ENCODE measurements at regions not wholly inside any gene's neighbourhood (a gene's known extent, or its start where the extent isn't known, plus 50 kb on each side); places are given as distances from the start of the nearest gene placed in this dataset.

DNA sequence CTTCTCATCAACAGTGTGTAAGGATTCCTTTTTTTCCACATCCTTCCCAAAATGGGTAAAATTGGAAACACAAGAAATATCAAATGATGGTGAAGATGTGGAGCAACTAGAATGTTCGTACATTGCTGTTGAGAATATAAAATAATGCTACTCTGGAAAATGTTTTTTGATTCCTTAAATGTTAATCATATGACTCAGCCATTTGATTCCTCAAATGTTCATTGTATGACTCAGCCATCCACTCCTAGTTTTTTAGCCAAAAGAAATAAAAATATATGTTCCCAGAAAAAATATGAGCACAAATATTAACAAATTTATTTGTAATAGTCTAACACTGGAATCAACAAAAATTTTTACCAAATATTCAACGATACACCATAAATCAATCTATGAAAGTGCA, 1108.6 kb downstream of the LRFN5 start:
- no peak for ATAC-seq
- TF ChIP-seq RARB (CRISPR knock-in tag; IDR thresholded peaks at IDR 0.05) (no peak), ZNF565 (CRISPR knock-in tag; conservative IDR thresholded peaks at IDR 0.05; ENCODE audit: low read depth) (no peak), ZNF70 (CRISPR knock-in tag; IDR thresholded peaks at IDR 0.05) (no peak), TCF4 (CRISPR knock-in tag; IDR thresholded peaks at IDR 0.05; ENCODE audit: borderline replicate concordance) (no peak), PPARA (CRISPR knock-in tag; IDR thresholded peaks at IDR 0.05; ENCODE audit: borderline replicate concordance) (no peak), SNAI2 (CRISPR knock-in tag; IDR thresholded peaks at IDR 0.05) (no peak), CSDC2 (CRISPR knock-in tag; IDR thresholded peaks at IDR 0.05) (no peak), BACH2 (CRISPR knock-in tag; IDR thresholded peaks at IDR 0.05; ENCODE audit: borderline replicate concordance) (no peak), OSR1 (CRISPR knock-in tag; IDR thresholded peaks at IDR 0.05) (no peak), ISL1 (CRISPR knock-in tag; IDR thresholded peaks at IDR 0.05) (no peak), ARNTL (CRISPR knock-in tag; IDR thresholded peaks at IDR 0.05; ENCODE audit: borderline replicate concordance, low read depth) (no peak)
- TF ChIP-seq, protein P1, sequence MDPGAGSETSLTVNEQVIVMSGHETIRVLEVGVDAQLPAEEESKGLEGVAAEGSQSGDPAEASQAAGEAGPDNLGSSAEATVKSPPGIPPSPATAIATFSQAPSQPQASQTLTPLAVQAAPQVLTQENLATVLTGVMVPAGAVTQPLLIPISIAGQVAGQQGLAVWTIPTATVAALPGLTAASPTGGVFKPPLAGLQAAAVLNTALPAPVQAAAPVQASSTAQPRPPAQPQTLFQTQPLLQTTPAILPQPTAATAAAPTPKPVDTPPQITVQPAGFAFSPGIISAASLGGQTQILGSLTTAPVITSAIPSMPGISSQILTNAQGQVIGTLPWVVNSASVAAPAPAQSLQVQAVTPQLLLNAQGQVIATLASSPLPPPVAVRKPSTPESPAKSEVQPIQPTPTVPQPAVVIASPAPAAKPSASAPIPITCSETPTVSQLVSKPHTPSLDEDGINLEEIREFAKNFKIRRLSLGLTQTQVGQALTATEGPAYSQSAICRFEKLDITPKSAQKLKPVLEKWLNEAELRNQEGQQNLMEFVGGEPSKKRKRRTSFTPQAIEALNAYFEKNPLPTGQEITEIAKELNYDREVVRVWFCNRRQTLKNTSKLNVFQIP (CRISPR knock-in tag; IDR thresholded peaks at IDR 0.05; ENCODE audit: borderline replicate concordance, low read depth): no peak
- TF ChIP-seq, protein P2, sequence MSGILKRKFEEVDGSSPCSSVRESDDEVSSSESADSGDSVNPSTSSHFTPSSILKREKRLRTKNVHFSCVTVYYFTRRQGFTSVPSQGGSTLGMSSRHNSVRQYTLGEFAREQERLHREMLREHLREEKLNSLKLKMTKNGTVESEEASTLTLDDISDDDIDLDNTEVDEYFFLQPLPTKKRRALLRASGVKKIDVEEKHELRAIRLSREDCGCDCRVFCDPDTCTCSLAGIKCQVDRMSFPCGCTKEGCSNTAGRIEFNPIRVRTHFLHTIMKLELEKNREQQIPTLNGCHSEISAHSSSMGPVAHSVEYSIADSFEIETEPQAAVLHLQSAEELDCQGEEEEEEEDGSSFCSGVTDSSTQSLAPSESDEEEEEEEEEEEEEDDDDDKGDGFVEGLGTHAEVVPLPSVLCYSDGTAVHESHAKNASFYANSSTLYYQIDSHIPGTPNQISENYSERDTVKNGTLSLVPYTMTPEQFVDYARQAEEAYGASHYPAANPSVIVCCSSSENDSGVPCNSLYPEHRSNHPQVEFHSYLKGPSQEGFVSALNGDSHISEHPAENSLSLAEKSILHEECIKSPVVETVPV (CRISPR knock-in tag; IDR thresholded peaks at IDR 0.05): no peak
- TF ChIP-seq, protein P3, sequence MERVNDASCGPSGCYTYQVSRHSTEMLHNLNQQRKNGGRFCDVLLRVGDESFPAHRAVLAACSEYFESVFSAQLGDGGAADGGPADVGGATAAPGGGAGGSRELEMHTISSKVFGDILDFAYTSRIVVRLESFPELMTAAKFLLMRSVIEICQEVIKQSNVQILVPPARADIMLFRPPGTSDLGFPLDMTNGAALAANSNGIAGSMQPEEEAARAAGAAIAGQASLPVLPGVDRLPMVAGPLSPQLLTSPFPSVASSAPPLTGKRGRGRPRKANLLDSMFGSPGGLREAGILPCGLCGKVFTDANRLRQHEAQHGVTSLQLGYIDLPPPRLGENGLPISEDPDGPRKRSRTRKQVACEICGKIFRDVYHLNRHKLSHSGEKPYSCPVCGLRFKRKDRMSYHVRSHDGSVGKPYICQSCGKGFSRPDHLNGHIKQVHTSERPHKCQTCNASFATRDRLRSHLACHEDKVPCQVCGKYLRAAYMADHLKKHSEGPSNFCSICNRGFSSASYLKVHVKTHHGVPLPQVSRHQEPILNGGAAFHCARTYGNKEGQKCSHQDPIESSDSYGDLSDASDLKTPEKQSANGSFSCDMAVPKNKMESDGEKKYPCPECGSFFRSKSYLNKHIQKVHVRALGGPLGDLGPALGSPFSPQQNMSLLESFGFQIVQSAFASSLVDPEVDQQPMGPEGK (CRISPR knock-in tag; IDR thresholded peaks at IDR 0.05; ENCODE audit: borderline replicate concordance): no peak
- TF ChIP-seq, protein P4, sequence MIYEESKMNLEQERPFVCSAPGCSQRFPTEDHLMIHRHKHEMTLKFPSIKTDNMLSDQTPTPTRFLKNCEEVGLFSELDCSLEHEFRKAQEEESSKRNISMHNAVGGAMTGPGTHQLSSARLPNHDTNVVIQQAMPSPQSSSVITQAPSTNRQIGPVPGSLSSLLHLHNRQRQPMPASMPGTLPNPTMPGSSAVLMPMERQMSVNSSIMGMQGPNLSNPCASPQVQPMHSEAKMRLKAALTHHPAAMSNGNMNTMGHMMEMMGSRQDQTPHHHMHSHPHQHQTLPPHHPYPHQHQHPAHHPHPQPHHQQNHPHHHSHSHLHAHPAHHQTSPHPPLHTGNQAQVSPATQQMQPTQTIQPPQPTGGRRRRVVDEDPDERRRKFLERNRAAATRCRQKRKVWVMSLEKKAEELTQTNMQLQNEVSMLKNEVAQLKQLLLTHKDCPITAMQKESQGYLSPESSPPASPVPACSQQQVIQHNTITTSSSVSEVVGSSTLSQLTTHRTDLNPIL (CRISPR knock-in tag; IDR thresholded peaks at IDR 0.05; ENCODE audit: low read depth): no peak

DNA sequence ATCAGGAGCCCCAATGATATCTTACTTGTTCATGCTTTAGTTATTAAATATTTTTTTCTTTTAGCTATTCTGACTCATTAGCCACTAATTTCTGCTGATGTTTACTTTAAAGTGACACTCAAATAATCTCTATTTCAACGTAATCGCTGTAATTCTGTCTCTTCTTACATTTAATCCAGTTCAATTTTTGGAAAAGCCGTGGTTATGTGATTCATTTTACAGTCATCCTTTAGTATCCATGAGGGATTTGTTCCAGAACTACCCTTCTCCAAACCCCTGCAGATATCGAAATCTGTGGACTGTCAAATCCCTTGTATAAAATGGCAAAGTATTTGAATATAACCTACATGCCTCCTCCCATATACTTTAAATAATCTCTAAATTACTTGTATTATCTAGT, 1103.4 kb downstream of the LRFN5 start:
- no peak for ATAC-seq

More for the DNA sequence above, 1103.4 kb downstream of the LRFN5 start:
- TF ChIP-seq ZNF70 (CRISPR knock-in tag; IDR thresholded peaks at IDR 0.05) (no peak), ISL1 (CRISPR knock-in tag; IDR thresholded peaks at IDR 0.05) (no peak), ZC3H10 (CRISPR knock-in tag; IDR thresholded peaks at IDR 0.05) (no peak), GLIS3 (CRISPR knock-in tag; IDR thresholded peaks at IDR 0.05) (no peak), ARNTL (CRISPR knock-in tag; IDR thresholded peaks at IDR 0.05; ENCODE audit: borderline replicate concordance, low read depth) (no peak), PPARA (CRISPR knock-in tag; IDR thresholded peaks at IDR 0.05; ENCODE audit: borderline replicate concordance) (no peak), ZFP30 (CRISPR knock-in tag; IDR thresholded peaks at IDR 0.05) (no peak), CSDC2 (CRISPR knock-in tag; IDR thresholded peaks at IDR 0.05) (no peak), ZFP3 (CRISPR knock-in tag; IDR thresholded peaks at IDR 0.05) (no peak), RARB (CRISPR knock-in tag; IDR thresholded peaks at IDR 0.05) (no peak)
- TF ChIP-seq, protein P4 (CRISPR knock-in tag; IDR thresholded peaks at IDR 0.05; ENCODE audit: low read depth): no peak
- TF ChIP-seq, protein P5, sequence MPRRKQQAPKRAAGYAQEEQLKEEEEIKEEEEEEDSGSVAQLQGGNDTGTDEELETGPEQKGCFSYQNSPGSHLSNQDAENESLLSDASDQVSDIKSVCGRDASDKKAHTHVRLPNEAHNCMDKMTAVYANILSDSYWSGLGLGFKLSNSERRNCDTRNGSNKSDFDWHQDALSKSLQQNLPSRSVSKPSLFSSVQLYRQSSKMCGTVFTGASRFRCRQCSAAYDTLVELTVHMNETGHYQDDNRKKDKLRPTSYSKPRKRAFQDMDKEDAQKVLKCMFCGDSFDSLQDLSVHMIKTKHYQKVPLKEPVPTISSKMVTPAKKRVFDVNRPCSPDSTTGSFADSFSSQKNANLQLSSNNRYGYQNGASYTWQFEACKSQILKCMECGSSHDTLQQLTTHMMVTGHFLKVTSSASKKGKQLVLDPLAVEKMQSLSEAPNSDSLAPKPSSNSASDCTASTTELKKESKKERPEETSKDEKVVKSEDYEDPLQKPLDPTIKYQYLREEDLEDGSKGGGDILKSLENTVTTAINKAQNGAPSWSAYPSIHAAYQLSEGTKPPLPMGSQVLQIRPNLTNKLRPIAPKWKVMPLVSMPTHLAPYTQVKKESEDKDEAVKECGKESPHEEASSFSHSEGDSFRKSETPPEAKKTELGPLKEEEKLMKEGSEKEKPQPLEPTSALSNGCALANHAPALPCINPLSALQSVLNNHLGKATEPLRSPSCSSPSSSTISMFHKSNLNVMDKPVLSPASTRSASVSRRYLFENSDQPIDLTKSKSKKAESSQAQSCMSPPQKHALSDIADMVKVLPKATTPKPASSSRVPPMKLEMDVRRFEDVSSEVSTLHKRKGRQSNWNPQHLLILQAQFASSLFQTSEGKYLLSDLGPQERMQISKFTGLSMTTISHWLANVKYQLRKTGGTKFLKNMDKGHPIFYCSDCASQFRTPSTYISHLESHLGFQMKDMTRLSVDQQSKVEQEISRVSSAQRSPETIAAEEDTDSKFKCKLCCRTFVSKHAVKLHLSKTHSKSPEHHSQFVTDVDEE (CRISPR knock-in tag; IDR thresholded peaks at IDR 0.05): no peak
- TF ChIP-seq, protein P2 (CRISPR knock-in tag; IDR thresholded peaks at IDR 0.05): no peak
